Tibial nerve (tissue), 4 donors: ENCODE measurements at regions not wholly inside any gene's neighbourhood (a gene's known extent, or its start where the extent isn't known, plus 50 kb on each side); places are given as distances from the start of the nearest gene placed in this dataset.

Source experiments
- EP300 ChIP-seq, 2 donors: sonication (generic); formaldehyde crosslinking; IDR thresholded peaks; one replicate each; pipeline ENCODE4 v1.6.1; 2017; ENCODE audit warnings: antibody characterized with exemption in 2 of 2, mild to moderate bottlenecking in 1 of 2
- TF ChIP-seq, protein P1 (sequence below), 5 experiments: fragments of 200-600 bp in 3 of 5; fragments of 450-650 bp in 2 of 5; sonication (generic) in 3 of 5; IDR thresholded peaks; one replicate each; pipeline ENCODE4 v1.5.1; 2016 to 2019; ENCODE audit warnings: antibody characterized with exemption in 5 of 5, mild to moderate bottlenecking in 3 of 5, moderate library complexity in 2 of 5

DNA sequence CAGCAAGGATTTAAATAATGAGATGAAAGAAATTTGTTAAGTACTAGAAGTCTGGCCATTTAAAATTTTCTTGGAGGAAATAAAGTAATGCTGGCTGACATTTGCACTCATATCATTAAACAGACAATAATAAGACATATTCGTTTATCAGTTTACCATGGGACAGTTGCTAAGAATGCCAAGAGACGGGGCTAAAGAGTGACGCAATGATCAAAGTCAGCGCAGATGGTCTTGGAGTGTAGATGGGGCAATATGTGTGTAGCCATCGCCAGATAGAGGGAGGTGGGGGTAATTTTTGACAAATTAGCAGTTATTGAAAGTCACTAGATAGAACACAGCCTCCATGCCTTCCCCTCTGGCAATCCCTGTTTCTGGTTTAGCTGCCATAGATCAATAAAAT is 413.2 kb upstream of the JAG1 start:
- TF ChIP-seq, protein P1, sequence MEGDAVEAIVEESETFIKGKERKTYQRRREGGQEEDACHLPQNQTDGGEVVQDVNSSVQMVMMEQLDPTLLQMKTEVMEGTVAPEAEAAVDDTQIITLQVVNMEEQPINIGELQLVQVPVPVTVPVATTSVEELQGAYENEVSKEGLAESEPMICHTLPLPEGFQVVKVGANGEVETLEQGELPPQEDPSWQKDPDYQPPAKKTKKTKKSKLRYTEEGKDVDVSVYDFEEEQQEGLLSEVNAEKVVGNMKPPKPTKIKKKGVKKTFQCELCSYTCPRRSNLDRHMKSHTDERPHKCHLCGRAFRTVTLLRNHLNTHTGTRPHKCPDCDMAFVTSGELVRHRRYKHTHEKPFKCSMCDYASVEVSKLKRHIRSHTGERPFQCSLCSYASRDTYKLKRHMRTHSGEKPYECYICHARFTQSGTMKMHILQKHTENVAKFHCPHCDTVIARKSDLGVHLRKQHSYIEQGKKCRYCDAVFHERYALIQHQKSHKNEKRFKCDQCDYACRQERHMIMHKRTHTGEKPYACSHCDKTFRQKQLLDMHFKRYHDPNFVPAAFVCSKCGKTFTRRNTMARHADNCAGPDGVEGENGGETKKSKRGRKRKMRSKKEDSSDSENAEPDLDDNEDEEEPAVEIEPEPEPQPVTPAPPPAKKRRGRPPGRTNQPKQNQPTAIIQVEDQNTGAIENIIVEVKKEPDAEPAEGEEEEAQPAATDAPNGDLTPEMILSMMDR (IDR thresholded peaks at IDR 0.05): no peak
- no peak for TF ChIP-seq EP300 (IDR thresholded peaks at IDR 0.05)
